ENCODE measurements at regions not wholly inside any gene's neighbourhood (a gene's known extent, or its start where the extent isn't known, plus 50 kb on each side); places are given as distances from the start of the nearest gene placed in this dataset.

DNA sequence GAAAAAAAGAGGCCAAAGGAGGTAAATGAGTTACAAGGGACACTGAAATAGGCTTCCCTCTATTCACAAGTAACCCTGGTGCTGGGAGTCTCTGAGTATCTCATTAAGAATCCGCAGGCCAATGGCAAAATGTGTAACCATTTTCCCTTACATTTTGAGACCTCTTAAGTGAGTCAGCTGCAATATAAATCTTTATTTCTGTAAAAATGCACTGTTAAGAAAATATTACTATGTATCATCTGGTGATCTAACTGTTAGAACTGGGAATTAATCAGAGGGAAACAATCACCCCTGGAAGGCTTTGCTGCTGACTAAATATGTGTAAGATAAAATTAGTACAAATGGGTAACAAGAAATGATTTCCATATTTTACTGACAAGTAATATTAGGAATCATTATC lies 483.1 kb upstream of the CHST9 start:
- Histone ChIP-seq H3K36me3 (no peaks in the 10 kb centered on the region), H3K9me3 (peaks cover 0 to 5% of the 10 kb centered on the region in 2 donors), H3K4me3 (no peak overlapping the region), H3K27ac (no peak overlapping the region), H3K4me1 (no peaks in the 10 kb centered on the region), H3K27me3 (no peaks in the 10 kb centered on the region)
- no peak for TF ChIP-seq CTCF (IDR thresholded peaks at IDR 0.05)
- DNase-seq, result no peak
- intact Hi-C loops (cut with DNase I), result no loop called here
- ATAC-seq, result no peak

- Histone ChIP-seq H3K36me3 (no peaks in the 10 kb centered on the region), H3K27ac (no peak overlapping the region), H3K4me3 (no peak overlapping the region), H3K9me3 (no peaks in the 10 kb centered on the region), H3K4me1 (no peaks in the 10 kb centered on the region), H3K27me3 (no peaks in the 10 kb centered on the region)
- no peak for DNase-seq
- no peak for ATAC-seq
- intact Hi-C loops (cut with DNase I), result no loop called here
- TF ChIP-seq CTCF (IDR thresholded peaks at IDR 0.05), result no peak
These were observed 482.0 kb upstream of the CHST9 start for GRCh38 chr18:27667064-27667463.

- no peaks in the 10 kb centered on the region for H3K36me3 ChIP-seq
- intact Hi-C loops (cut with DNase I), result no loop called here
- H3K27me3 ChIP-seq, result no peaks in the 10 kb centered on the region
- H3K4me3 ChIP-seq, result no peak overlapping the region
- H3K9me3 ChIP-seq, result no peaks in the 10 kb centered on the region
- DNase-seq (no peak), ATAC-seq (no peak)
- no peak overlapping the region for H3K27ac ChIP-seq
- H3K4me1 ChIP-seq, result no peaks in the 10 kb centered on the region
- TF ChIP-seq CTCF (IDR thresholded peaks at IDR 0.05), result no peak
These were observed 480.9 kb upstream of the CHST9 start for GRCh38 chr18:27666016-27666415.

DNA sequence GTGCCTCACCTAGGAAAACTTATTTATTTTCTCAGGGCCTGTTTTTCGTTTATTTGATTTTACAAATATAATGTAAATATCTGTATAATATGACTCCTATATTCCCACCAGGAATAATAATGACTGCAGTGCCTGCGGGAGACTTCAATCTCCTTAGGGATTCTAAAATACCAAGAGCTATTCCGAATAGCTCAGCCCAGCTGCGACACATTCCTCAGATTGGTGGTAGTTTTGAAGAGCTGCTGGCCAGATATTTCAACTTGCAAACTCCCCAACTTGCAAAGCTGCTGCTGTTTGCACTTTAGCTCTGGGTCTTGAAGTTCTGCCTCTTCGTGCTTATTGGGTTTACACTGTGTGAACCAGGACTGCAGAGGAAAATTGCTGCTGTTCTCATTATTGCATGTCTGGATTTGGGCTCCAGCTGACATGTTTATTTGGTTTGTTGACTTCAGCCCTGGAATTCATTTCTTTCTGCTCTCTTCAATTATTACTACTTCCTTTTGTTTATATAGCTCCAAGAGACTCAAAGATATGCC lies 480.2 kb upstream of the CHST9 start:
- DNase-seq, result no peak
- intact Hi-C loops (cut with DNase I), result no loop called here
- Histone ChIP-seq H3K9me3 (no peaks in the 10 kb centered on the region), H3K27me3 (no peaks in the 10 kb centered on the region), H3K4me3 (no peak overlapping the region), H3K27ac (no peak overlapping the region), H3K36me3 (no peaks in the 10 kb centered on the region), H3K4me1 (no peaks in the 10 kb centered on the region)
- no peak for TF ChIP-seq CTCF (IDR thresholded peaks at IDR 0.05)
- ATAC-seq, result no peak

DNA sequence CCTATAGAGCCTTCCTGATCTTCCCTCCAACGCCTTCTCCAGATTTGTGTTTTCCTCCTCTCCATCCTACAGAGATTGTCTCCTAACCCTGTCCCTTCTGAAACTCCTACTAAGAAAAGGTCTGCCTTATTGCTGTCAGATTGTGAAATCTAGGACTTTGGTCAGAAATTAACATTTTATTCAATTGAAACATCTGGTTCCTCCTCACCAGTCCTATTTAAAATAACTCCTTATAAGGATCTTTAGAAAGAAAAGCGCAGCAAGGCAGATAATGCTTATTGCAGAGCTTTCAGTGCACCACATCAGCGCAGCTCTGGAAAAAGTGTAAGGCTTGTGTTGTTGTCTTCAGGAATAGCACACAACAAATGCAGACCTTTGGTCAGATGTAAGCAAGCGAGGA lies 477.8 kb upstream of the CHST9 start:
- DNase-seq (no peak), ATAC-seq (no peak)
- Histone ChIP-seq H3K9me3 (no peaks in the 10 kb centered on the region), H3K27ac (no peak overlapping the region), H3K27me3 (no peaks in the 10 kb centered on the region), H3K36me3 (no peaks in the 10 kb centered on the region), H3K4me3 (no peak overlapping the region), H3K4me1 (no peaks in the 10 kb centered on the region)
- no peak for TF ChIP-seq CTCF (IDR thresholded peaks at IDR 0.05)
- intact Hi-C loops (cut with DNase I), result no loop called here

Data from left lung (tissue), 4 donors.